GM18498 (cell line): ENCODE measurements at regions not wholly inside any gene's neighbourhood (a gene's known extent, or its start where the extent isn't known, plus 50 kb on each side); places are given as distances from the start of the nearest gene placed in this dataset.
A peak's percentile ranks its signal among the peaks of the same experiment; 100 is the strongest.
"Not testable (repeated sequence)": the region's sequence is repeated elsewhere in the genome, so short reads cannot be mapped to it uniquely, and the experiment has no call there.

ENCODE experiments used
- ATAC-seq: cut with Tn5 transposase; IDR thresholded peaks from one replicate; pipeline ENCODE4 v1.9.1; 2021; ENCODE audit warnings: mild to moderate bottlenecking, moderate library complexity; ENCODE audit not compliant: unreplicated experiment

GRCh38 chr1:195278644-195279043, 1329.6 kb downstream of the KCNT2 start:
- ATAC-seq = peak; percentile 91

- no peak for ATAC-seq
Measured at GRCh38 chr1:195275710-195276109, 1332.5 kb downstream of the KCNT2 start.

GRCh38 chr1:195251900-195252299, 1356.3 kb downstream of the KCNT2 start:
- no peak for ATAC-seq

- ATAC-seq = no peak
Measured at GRCh38 chr1:195243492-195243891, 1364.7 kb downstream of the KCNT2 start.

GRCh38 chr1:195241066-195241465, 1367.2 kb downstream of the KCNT2 start:
- no peak for ATAC-seq

GRCh38 chr1:195238313-195238712, 1369.9 kb downstream of the KCNT2 start:
- ATAC-seq = no peak

GRCh38 chr1:195236991-195237889, 1371.0 kb downstream of the KCNT2 start:
- no peak for ATAC-seq

- ATAC-seq = no peak
Measured at GRCh38 chr1:195218428-195219212, 1389.6 kb downstream of the KCNT2 start.

GRCh38 chr1:195202241-195202640, 1406.0 kb downstream of the KCNT2 start:
- ATAC-seq = no peak

GRCh38 chr1:195200772-195201171, 1407.5 kb downstream of the KCNT2 start:
- ATAC-seq = no peak

GRCh38 chr1:195197116-195197515, 1411.1 kb downstream of the KCNT2 start:
- no peak for ATAC-seq

GRCh38 chr1:195195423-195196057, 1412.7 kb downstream of the KCNT2 start:
- ATAC-seq = peak; percentile 96

GRCh38 chr1:195193134-195193533, 1415.1 kb downstream of the KCNT2 start:
- ATAC-seq = no peak

- ATAC-seq = no peak
Measured at GRCh38 chr1:195188821-195189220, 1419.4 kb downstream of the KCNT2 start.

- no peak for ATAC-seq
Measured at GRCh38 chr1:195186544-195186943, 1421.7 kb downstream of the KCNT2 start.

- ATAC-seq = no peak
Measured at GRCh38 chr1:195185736-195186135, 1422.5 kb downstream of the KCNT2 start.

GRCh38 chr1:195185321-195185720, 1422.9 kb downstream of the KCNT2 start:
- ATAC-seq = no peak

GRCh38 chr1:195173753-195174152, 1434.5 kb downstream of the KCNT2 start:
- ATAC-seq = no peak

- ATAC-seq = not testable (repeated sequence)
Measured at GRCh38 chr1:195159795-195160194, 1448.4 kb downstream of the KCNT2 start.

GRCh38 chr1:195158091-195158490, 1450.1 kb downstream of the KCNT2 start:
- ATAC-seq = no peak

- no peak for ATAC-seq
Measured at GRCh38 chr1:195153107-195153506, 1455.1 kb downstream of the KCNT2 start.
